ENCODE measurements at regions not wholly inside any gene's neighbourhood (a gene's known extent, or its start where the extent isn't known, plus 50 kb on each side); places are given as distances from the start of the nearest gene placed in this dataset.
"Not testable (repeated sequence)": the region's sequence is repeated elsewhere in the genome, so short reads cannot be mapped to it uniquely, and the experiment has no call there.

DNA sequence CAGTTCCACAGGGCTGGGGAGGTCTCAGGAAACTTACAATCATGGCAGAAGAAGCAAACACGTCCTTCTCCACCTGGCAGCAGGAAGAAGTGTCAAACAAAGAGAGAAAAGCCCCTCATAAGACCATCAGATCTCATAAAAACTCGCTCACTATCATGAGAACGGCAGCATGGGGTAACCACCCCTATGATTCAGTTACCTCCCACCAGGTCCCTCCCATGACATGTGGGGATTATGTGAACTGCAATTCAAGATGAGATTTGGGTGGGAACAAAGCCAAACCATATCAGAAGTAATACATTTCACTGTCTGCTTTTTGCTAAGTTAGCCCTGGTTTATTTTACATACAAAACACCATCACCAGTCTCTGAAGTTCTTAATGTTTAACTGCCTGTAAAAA is 68.5 kb downstream of the RBM11 start:
- no peaks in the 10 kb centered on the region for H3K9me2 ChIP-seq (ENCODE audit: insufficient read depth)
- no peaks in the 10 kb centered on the region for H3K4me1 ChIP-seq (ENCODE audit: insufficient read depth)
- H3K4me2 ChIP-seq (ENCODE audit: unreplicated experiment) = no peak overlapping the region
- in situ Hi-C loops (cut with MboI) = loop anchor here (10.0 kb wide), 1 partner anchor 50 kb away; no protein-coding TSS in a partner anchor
- H3K27me3 ChIP-seq (replicated peaks; ENCODE audit: insufficient read depth) = no peaks in the 10 kb centered on the region
- H3K9me3 ChIP-seq (ENCODE audit: low read depth) = no peaks in the 10 kb centered on the region
- H3K36me3 ChIP-seq (ENCODE audit: low read depth) = no peaks in the 10 kb centered on the region
- H3F3A ChIP-seq (ENCODE audit: insufficient read depth) = no peaks in the 10 kb centered on the region
- no peak for DNase-seq
- H3K9ac ChIP-seq = no peak overlapping the region
- H2AFZ ChIP-seq = no peak overlapping the region
- TF ChIP-seq EZH2phosphoT487 (IDR thresholded peaks at IDR 0.05; ENCODE audit: insufficient read depth, low read depth) = no peak
- TF ChIP-seq EZH2 (IDR thresholded peaks at IDR 0.05; ENCODE audit: insufficient read depth, poor library complexity, severe bottlenecking) = no peak
- no peaks in the 10 kb centered on the region for H3K79me2 ChIP-seq (ENCODE audit: insufficient read depth)
- WGBS, 2 experiments (ENCODE audit: low coverage in 1 of 2, low lambda C conversion rate in 2 of 2, missing lambda C conversion rate in 2 of 2) = 3 to 11% methylated on average over 3 of the region's 3 CpGs
- H3K4me3 ChIP-seq = no peak overlapping the region
- H4K20me1 ChIP-seq (ENCODE audit: insufficient read depth) = no peaks in the 10 kb centered on the region
- H3K27ac ChIP-seq = no peak overlapping the region

DNA sequence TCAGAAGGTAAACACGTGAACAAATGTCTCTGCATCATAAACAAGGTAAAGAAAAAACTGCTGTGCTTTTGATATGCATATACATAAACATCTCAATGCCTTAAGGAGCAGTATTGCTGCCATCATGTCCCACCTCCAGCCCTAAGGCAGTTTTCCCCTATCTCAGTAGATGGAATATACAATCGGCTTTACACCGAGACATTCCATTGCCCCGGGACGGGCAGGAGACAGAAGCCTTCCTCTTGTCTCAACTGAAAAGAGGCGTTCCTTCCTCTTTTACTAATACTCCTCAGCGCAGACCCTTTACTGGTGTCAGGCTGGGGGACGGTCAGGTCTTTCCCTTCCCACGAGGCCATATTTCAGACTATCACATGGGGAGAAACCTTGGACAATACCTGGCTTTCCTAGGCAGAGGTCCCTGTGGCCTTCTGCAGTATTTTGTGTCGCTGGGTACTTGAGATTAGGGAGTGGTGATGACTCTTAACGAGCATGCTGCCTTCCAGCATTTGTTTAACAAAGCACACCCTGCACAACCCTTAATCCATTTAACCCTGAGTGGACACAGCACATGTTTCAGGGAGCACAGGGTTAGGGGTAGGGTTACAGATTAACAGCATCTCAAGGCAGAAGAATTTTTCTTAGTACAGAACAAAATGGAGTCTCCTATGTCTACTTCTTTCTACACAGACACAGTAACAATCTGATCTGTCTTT is 65.4 kb downstream of the RBM11 start:
- H3K9me3 ChIP-seq (ENCODE audit: low read depth); H3K9ac ChIP-seq; H3K27me3 ChIP-seq (replicated peaks; ENCODE audit: insufficient read depth); H3K4me2 ChIP-seq (ENCODE audit: unreplicated experiment); H4K20me1 ChIP-seq (ENCODE audit: insufficient read depth); H3K9me2 ChIP-seq (ENCODE audit: insufficient read depth); H3K4me3 ChIP-seq; H3K79me2 ChIP-seq (ENCODE audit: insufficient read depth); H3F3A ChIP-seq (ENCODE audit: insufficient read depth); DNase-seq; H3K36me3 ChIP-seq (ENCODE audit: low read depth); H3K27ac ChIP-seq; H3K4me1 ChIP-seq (ENCODE audit: insufficient read depth); H2AFZ ChIP-seq: not testable (repeated sequence)
- in situ Hi-C loops (cut with MboI) = loop anchor here (10.0 kb wide), 1 partner anchor 53 kb away; no protein-coding TSS in a partner anchor
- 49 to 50% methylated on average over 11 of the region's 11 CpGs for WGBS, 2 experiments (ENCODE audit: low coverage in 1 of 2, low lambda C conversion rate in 2 of 2, missing lambda C conversion rate in 2 of 2)

All from GM23248 (cell line).